ENCODE measurements at regions not wholly inside any gene's neighbourhood (a gene's known extent, or its start where the extent isn't known, plus 50 kb on each side); places are given as distances from the start of the nearest gene placed in this dataset.
"Not testable (repeated sequence)": the region's sequence is repeated elsewhere in the genome, so short reads cannot be mapped to it uniquely, and the experiment has no call there.

- no peak for DNase-seq (ENCODE audit: extremely low read depth, low read depth)
These were observed 292.7 kb upstream of the SLC39A10 start for GRCh38 chr2:195364015-195364965.

GRCh38 chr2:195363496-195363895, 293.5 kb upstream of the SLC39A10 start:
- DNase-seq (ENCODE audit: extremely low read depth, low read depth), result no peak

- DNase-seq (ENCODE audit: extremely low read depth, low read depth), result no peak
These were observed 296.8 kb upstream of the SLC39A10 start for GRCh38 chr2:195360242-195360641.

- DNase-seq (ENCODE audit: extremely low read depth, low read depth), result no peak
These were observed 297.8 kb upstream of the SLC39A10 start for GRCh38 chr2:195359043-195359735.

- DNase-seq (ENCODE audit: extremely low read depth, low read depth), result no peak
These were observed 300.0 kb upstream of the SLC39A10 start for GRCh38 chr2:195356920-195357440.

- DNase-seq (ENCODE audit: extremely low read depth, low read depth), result no peak
These were observed 301.0 kb upstream of the SLC39A10 start for GRCh38 chr2:195356026-195356425.

- peak; percentile 8 for DNase-seq (ENCODE audit: extremely low read depth, low read depth)
These were observed 304.4 kb upstream of the SLC39A10 start for GRCh38 chr2:195352581-195352980.

GRCh38 chr2:195343942-195344530, 313.0 kb upstream of the SLC39A10 start:
- DNase-seq (ENCODE audit: extremely low read depth, low read depth), result no peak

- DNase-seq (ENCODE audit: extremely low read depth, low read depth), result no peak
These were observed 313.5 kb upstream of the SLC39A10 start for GRCh38 chr2:195343540-195343939.

- DNase-seq (ENCODE audit: extremely low read depth, low read depth), result no peak
These were observed 315.0 kb upstream of the SLC39A10 start for GRCh38 chr2:195342061-195342460.

GRCh38 chr2:195338856-195339255, 318.2 kb upstream of the SLC39A10 start:
- DNase-seq (ENCODE audit: extremely low read depth, low read depth), result no peak

GRCh38 chr2:195337597-195337996, 319.4 kb upstream of the SLC39A10 start:
- no peak for DNase-seq (ENCODE audit: extremely low read depth, low read depth)

GRCh38 chr2:195333869-195334268, 323.2 kb upstream of the SLC39A10 start:
- no peak for DNase-seq (ENCODE audit: extremely low read depth, low read depth)

GRCh38 chr2:195331966-195332365, 325.1 kb upstream of the SLC39A10 start:
- no peak for DNase-seq (ENCODE audit: extremely low read depth, low read depth)

GRCh38 chr2:195331129-195331528, 325.9 kb upstream of the SLC39A10 start:
- DNase-seq (ENCODE audit: extremely low read depth, low read depth), result no peak

GRCh38 chr2:195330513-195330956, 326.5 kb upstream of the SLC39A10 start:
- no peak for DNase-seq (ENCODE audit: extremely low read depth, low read depth)

- DNase-seq (ENCODE audit: extremely low read depth, low read depth), result not testable (repeated sequence)
These were observed 327.2 kb upstream of the SLC39A10 start for GRCh38 chr2:195329784-195330183.

GRCh38 chr2:195326537-195326936, 330.5 kb upstream of the SLC39A10 start:
- DNase-seq (ENCODE audit: extremely low read depth, low read depth), result no peak

- DNase-seq (ENCODE audit: extremely low read depth, low read depth), result no peak
These were observed 334.7 kb upstream of the SLC39A10 start for GRCh38 chr2:195322324-195322723.

- DNase-seq (ENCODE audit: extremely low read depth, low read depth), result no peak
These were observed 336.5 kb upstream of the SLC39A10 start for GRCh38 chr2:195320413-195320973.

Data from NCI-H460 (cell line).